GM12878 (cell line): ENCODE measurements at regions not wholly inside any gene's neighbourhood (a gene's known extent, or its start where the extent isn't known, plus 50 kb on each side); places are given as distances from the start of the nearest gene placed in this dataset.

Experiments
- BACH1 ChIP-seq: fragments of 450-650 bp; IDR thresholded peaks from 2 replicates; pipeline ENCODE4 v1.6.1; 2017; ENCODE audit warnings: mild to moderate bottlenecking, borderline replicate concordance
- BMI1 ChIP-seq: fragments of 450-650 bp; IDR thresholded peaks from 2 replicates; pipeline ENCODE4 v1.6.1; 2016; ENCODE audit warnings: mild to moderate bottlenecking, moderate library complexity, borderline replicate concordance
- CREM ChIP-seq: IDR thresholded peaks from 2 replicates; pipeline ENCODE4 v1.6.1; 2014; ENCODE audit warnings: antibody characterized with exemption, low read depth
- CTCF ChIP-seq, 3 experiments: IDR thresholded peaks in 2 of 3; conservative IDR thresholded peaks in 1 of 3; 2 replicates each; pipeline ENCODE4 v1.5.1; 2011; ENCODE audit warnings: low read depth in 3 of 3, low read length in 3 of 3, mild to moderate bottlenecking in 3 of 3, control low read depth in 2 of 3, moderate library complexity in 2 of 3, inconsistent platforms in 1 of 3, mixed read lengths in 1 of 3; ENCODE audit not compliant: control insufficient read depth in 2 of 3, insufficient read depth in 1 of 3; ENCODE audit errors: extremely low read depth in 1 of 3
- EZH2 ChIP-seq: IDR thresholded peaks from 2 replicates; pipeline ENCODE4 v1.6.1; 2012; ENCODE audit warnings: low read depth, mild to moderate bottlenecking, control low read depth, inconsistent platforms, low read length, borderline replicate concordance; ENCODE audit not compliant: control insufficient read depth
- FOS ChIP-seq: IDR thresholded peaks from 3 replicates; pipeline ENCODE4 v1.6.1; 2011; ENCODE audit warnings: borderline replicate concordance; ENCODE audit not compliant: insufficient read length; ENCODE audit errors: extremely low read depth
- FOXK2 ChIP-seq: fragments of 450-650 bp; IDR thresholded peaks from 2 replicates; pipeline ENCODE4 v1.6.1; 2017; ENCODE audit warnings: mild to moderate bottlenecking, moderate library complexity
- IKZF1 ChIP-seq: fragments of 450-650 bp; conservative IDR thresholded peaks from 2 replicates; pipeline ENCODE4 v1.6.1; 2017; ENCODE audit warnings: antibody characterized with exemption, mild to moderate bottlenecking
- JUND ChIP-seq: IDR thresholded peaks from 2 replicates; pipeline ENCODE4 v1.6.1; 2012; ENCODE audit warnings: low read depth, mild to moderate bottlenecking, low read length, improper control_type of control experiment, moderate library complexity
- PBX3 ChIP-seq: IDR thresholded peaks from 2 replicates; pipeline ENCODE4 v1.6.1; 2011; ENCODE audit warnings: mild to moderate bottlenecking, low read depth, low read length, moderate library complexity; ENCODE audit not compliant: insufficient replicate concordance
- PML ChIP-seq: IDR thresholded peaks from 2 replicates; pipeline ENCODE4 v1.6.1; 2012; ENCODE audit warnings: low read length, inconsistent platforms
- REST ChIP-seq: IDR thresholded peaks from 2 replicates; pipeline ENCODE4 v1.6.1; 2012; ENCODE audit warnings: mild to moderate bottlenecking, low read depth, low read length
- RFX5 ChIP-seq: IDR thresholded peaks from 2 replicates; pipeline ENCODE4 v1.6.1; 2011; ENCODE audit warnings: low read depth, low read length, improper control_type of control experiment
- SREBF1 ChIP-seq: IDR thresholded peaks from 2 replicates; pipeline ENCODE4 v1.6.1; 2012; ENCODE audit warnings: mild to moderate bottlenecking, low read length
- TBL1XR1 ChIP-seq: IDR thresholded peaks from 2 replicates; pipeline ENCODE4 v1.6.1; 2012; ENCODE audit warnings: low read depth, low read length, improper control_type of control experiment
- ZBTB11 ChIP-seq: fragments of 450-650 bp; formaldehyde crosslinking; IDR thresholded peaks from 2 replicates; pipeline ENCODE4 v1.5.0; 2022; ENCODE audit warnings: mild to moderate bottlenecking, missing genetic modification characterization
- ZNF24 ChIP-seq: fragments of 450-650 bp; IDR thresholded peaks from 2 replicates; pipeline ENCODE4 v1.6.1; 2017; ENCODE audit warnings: antibody characterized with exemption, mild to moderate bottlenecking
- ZNF384 ChIP-seq: IDR thresholded peaks from 2 replicates; pipeline ENCODE4 v1.6.1; 2012; ENCODE audit warnings: low read depth, mild to moderate bottlenecking, low read length, improper control_type of control experiment, borderline replicate concordance
- ZZZ3 ChIP-seq: IDR thresholded peaks from 2 replicates; pipeline ENCODE4 v1.6.1; 2011; ENCODE audit warnings: low read depth; ENCODE audit not compliant: control insufficient read depth, insufficient read length
- TF ChIP-seq, protein P1 (sequence below): IDR thresholded peaks from 2 replicates; pipeline ENCODE4 v1.6.1; 2012; ENCODE audit warnings: low read depth, low read length, improper control_type of control experiment

DNA sequence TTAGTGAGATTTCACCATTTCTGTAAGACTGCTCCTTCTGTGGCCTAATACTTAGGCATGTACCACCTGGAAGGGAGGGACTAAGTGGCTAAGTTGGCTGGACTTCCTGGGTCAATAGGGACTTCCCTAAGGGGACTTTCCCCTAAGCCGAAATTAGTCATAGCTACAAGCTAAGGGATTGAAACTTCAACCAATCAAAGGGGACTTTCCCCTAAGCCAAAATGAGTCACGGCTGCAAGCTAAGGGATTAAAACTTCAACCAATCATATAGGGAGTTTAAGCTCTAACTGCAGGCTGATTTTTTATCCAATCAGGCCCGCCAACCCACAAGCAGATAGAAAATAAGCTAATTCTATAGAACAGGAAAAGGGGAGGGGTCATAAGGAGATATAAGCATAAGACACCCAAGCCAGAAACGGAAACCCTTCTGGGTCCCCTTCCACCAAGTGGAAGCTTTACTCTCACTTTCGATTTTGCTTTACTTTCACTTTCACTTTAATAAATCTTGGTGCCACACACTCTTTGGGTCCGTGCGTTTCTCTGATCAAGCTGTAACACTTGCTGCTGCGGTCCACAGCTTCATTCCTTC, 382.8 kb downstream of the KLHL4 start (continued):
- no peak for TF ChIP-seq BMI1
- no peak for TF ChIP-seq PBX3
- TF ChIP-seq ZNF384, result no peak
- TF ChIP-seq, protein P1, sequence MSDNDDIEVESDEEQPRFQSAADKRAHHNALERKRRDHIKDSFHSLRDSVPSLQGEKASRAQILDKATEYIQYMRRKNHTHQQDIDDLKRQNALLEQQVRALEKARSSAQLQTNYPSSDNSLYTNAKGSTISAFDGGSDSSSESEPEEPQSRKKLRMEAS, result no peak
- no peak for TF ChIP-seq BACH1
- TF ChIP-seq JUND, result peak; percentile 61
- 0 out of 2 replicates have a peak, but pooled peaks have one; percentile 43 for TF ChIP-seq CREM
- no peak for TF ChIP-seq ZNF24
- TF ChIP-seq REST, result no peak
- no peak for TF ChIP-seq SREBF1
- peak; percentile 50; the same call in 1 of the 2 replicates for TF ChIP-seq TBL1XR1
- TF ChIP-seq EZH2, result no peak
- TF ChIP-seq CTCF (IDR thresholded peaks at IDR 0.05 in 2 of 3, conservative IDR thresholded peaks at IDR 0.05 in 1 of 3; ENCODE audit: control insufficient read depth in 2 of 3, extremely low read depth in 1 of 3, insufficient read depth in 1 of 3, low read depth in 3 of 3, low read length in 3 of 3), result no peak
- no peak for TF ChIP-seq PML
- TF ChIP-seq ZBTB11 (CRISPR knock-in tag), result no peak
- TF ChIP-seq FOS, result no peak
- peak; percentile 29 for TF ChIP-seq IKZF1
- TF ChIP-seq RFX5, result no peak
- TF ChIP-seq FOXK2, result no peak
- TF ChIP-seq ZZZ3, result no peak
